ENCODE measurements at regions not wholly inside any gene's neighbourhood (a gene's known extent, or its start where the extent isn't known, plus 50 kb on each side); places are given as distances from the start of the nearest gene placed in this dataset.

DNA sequence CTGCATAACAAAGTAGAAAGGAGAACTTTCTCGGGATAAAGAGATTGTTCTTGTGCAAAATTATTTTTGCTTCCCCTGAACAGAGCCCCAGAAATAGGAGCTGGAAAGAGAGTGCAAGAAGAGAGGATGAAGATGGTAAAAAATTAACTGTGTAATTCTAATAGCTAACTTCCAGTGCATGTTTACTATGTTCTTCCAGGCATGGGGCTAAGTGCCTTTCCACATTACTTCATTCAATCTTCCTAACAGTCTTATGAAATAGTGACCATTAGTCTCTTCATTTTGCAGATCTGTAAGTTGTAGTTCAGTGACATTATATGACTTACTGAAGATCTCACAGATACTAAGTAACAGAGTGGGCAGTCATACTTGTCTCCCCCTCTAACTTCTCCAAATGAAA, 61.1 kb upstream of the KLHL13 start:
- Histone ChIP-seq H3K56ac (ENCODE audit: extremely low read depth, insufficient read depth, low read length) (no peak overlapping the region), H2BK15ac (ENCODE audit: low read depth, low read length) (no peak overlapping the region), H3K27ac (ENCODE audit: insufficient read depth, low read length) (no peak overlapping the region), H2AK5ac (ENCODE audit: low read depth, low read length) (no peak overlapping the region), H2BK5ac (ENCODE audit: low read depth, low read length, poor library complexity, severe bottlenecking) (no peak overlapping the region), H3K27me3 (ENCODE audit: control insufficient read depth, insufficient read depth, low read length) (no peaks in the 10 kb centered on the region), H3K4me2 (ENCODE audit: low read depth, low read length) (no peak overlapping the region), H3K4ac (ENCODE audit: low read depth, low read length) (no peak overlapping the region), H3K79me1 (ENCODE audit: low read depth in 1 of 2, low read length in 2 of 2) (no peaks in the 10 kb centered on the region), H3K9me3 (ENCODE audit: control insufficient read depth, insufficient read depth, low read length) (no peaks in the 10 kb centered on the region), H3K4me1 (ENCODE audit: control insufficient read depth, insufficient read depth, low read length) (no peaks in the 10 kb centered on the region), H2BK20ac (ENCODE audit: low read depth, low read length) (no peak overlapping the region), H3K18ac (ENCODE audit: low read depth, low read length) (no peak overlapping the region), H4K8ac (ENCODE audit: low read depth in 2 of 2, low read length in 2 of 2) (no peak overlapping the region), H4K91ac (ENCODE audit: insufficient read depth, low read depth, low read length) (no peak overlapping the region), H2BK120ac (ENCODE audit: low read depth, low read length) (no peak overlapping the region), H3K9me1 (ENCODE audit: insufficient read depth, low read length) (no peaks in the 10 kb centered on the region), H3K36me3 (ENCODE audit: control insufficient read depth, insufficient read depth, low read length) (no peaks in the 10 kb centered on the region), H3K4me3 (ENCODE audit: insufficient read depth, low read depth, low read length) (no peak overlapping the region), H2AFZ (replicated peaks; ENCODE audit: low read length, poor library complexity) (no peak overlapping the region), H4K20me1 (ENCODE audit: insufficient read depth, low read length) (no peaks in the 10 kb centered on the region), H3K9ac (ENCODE audit: low read depth, low read length) (no peak overlapping the region), H3K23ac (ENCODE audit: low read depth, low read length) (no peak overlapping the region), H2AK9ac (replicated peaks; ENCODE audit: low read depth, low read length, poor library complexity) (no peak overlapping the region), H3K14ac (replicated peaks; ENCODE audit: low read depth, low read length) (no peak overlapping the region), H4K5ac (ENCODE audit: low read depth, low read length) (no peak overlapping the region)
- DNase-seq (no peak), ATAC-seq (ENCODE audit: low read depth) (no peak)
- no CpG with 5 or more reads among the region's 1 CpG for WGBS, 2 experiments (ENCODE audit: extremely low coverage in 2 of 2, insufficient read length in 1 of 2)
- in situ Hi-C loops (cut with MboI; ENCODE audit: low sequenced_read_pairs), result no loop called here
- POLR2A ChIA-PET (ENCODE audit: unreplicated experiment), result no interaction called here
- no TSS peak for BruUV-seq (replicated peaks)
- CTCF ChIA-PET, result no interaction called here
- dilution Hi-C loops (cut with HindIII; ENCODE audit: low sequenced_read_pairs, unreplicated experiment), result no loop called here
- TF ChIP-seq, protein P1, sequence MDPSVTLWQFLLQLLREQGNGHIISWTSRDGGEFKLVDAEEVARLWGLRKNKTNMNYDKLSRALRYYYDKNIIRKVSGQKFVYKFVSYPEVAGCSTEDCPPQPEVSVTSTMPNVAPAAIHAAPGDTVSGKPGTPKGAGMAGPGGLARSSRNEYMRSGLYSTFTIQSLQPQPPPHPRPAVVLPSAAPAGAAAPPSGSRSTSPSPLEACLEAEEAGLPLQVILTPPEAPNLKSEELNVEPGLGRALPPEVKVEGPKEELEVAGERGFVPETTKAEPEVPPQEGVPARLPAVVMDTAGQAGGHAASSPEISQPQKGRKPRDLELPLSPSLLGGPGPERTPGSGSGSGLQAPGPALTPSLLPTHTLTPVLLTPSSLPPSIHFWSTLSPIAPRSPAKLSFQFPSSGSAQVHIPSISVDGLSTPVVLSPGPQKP (IDR thresholded peaks at IDR 0.05; ENCODE audit: borderline replicate concordance, low read depth, low read length), result no peak
- TF ChIP-seq, protein P2, sequence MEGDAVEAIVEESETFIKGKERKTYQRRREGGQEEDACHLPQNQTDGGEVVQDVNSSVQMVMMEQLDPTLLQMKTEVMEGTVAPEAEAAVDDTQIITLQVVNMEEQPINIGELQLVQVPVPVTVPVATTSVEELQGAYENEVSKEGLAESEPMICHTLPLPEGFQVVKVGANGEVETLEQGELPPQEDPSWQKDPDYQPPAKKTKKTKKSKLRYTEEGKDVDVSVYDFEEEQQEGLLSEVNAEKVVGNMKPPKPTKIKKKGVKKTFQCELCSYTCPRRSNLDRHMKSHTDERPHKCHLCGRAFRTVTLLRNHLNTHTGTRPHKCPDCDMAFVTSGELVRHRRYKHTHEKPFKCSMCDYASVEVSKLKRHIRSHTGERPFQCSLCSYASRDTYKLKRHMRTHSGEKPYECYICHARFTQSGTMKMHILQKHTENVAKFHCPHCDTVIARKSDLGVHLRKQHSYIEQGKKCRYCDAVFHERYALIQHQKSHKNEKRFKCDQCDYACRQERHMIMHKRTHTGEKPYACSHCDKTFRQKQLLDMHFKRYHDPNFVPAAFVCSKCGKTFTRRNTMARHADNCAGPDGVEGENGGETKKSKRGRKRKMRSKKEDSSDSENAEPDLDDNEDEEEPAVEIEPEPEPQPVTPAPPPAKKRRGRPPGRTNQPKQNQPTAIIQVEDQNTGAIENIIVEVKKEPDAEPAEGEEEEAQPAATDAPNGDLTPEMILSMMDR (conservative IDR thresholded peaks at IDR 0.05; ENCODE audit: low read depth, low read length), result no peak
- TF ChIP-seq SMC3 (IDR thresholded peaks at IDR 0.05; ENCODE audit: low read depth, low read length) (no peak), MXI1 (IDR thresholded peaks at IDR 0.05; ENCODE audit: borderline replicate concordance, low read depth, low read length) (no peak), RFX5 (IDR thresholded peaks at IDR 0.05; ENCODE audit: low read depth, low read length) (no peak), MAFK (IDR thresholded peaks at IDR 0.05; ENCODE audit: low read depth, low read length) (no peak), CEBPB (IDR thresholded peaks at IDR 0.05; ENCODE audit: low read depth, low read length) (no peak)
- intact Hi-C loops (cut with micrococcal nuclease), result no loop called here

All from IMR-90 (cell line).